HG03097 (cell line): ENCODE measurements at regions not wholly inside any gene's neighbourhood (a gene's known extent, or its start where the extent isn't known, plus 50 kb on each side); places are given as distances from the start of the nearest gene placed in this dataset.
"Not testable (repeated sequence)": the region's sequence is repeated elsewhere in the genome, so short reads cannot be mapped to it uniquely, and the experiment has no call there.

Experiments
- ATAC-seq: cut with Tn5 transposase; IDR thresholded peaks from one replicate; pipeline ENCODE4 v1.9.1; 2021; ENCODE audit not compliant: unreplicated experiment, low FRiP score

DNA sequence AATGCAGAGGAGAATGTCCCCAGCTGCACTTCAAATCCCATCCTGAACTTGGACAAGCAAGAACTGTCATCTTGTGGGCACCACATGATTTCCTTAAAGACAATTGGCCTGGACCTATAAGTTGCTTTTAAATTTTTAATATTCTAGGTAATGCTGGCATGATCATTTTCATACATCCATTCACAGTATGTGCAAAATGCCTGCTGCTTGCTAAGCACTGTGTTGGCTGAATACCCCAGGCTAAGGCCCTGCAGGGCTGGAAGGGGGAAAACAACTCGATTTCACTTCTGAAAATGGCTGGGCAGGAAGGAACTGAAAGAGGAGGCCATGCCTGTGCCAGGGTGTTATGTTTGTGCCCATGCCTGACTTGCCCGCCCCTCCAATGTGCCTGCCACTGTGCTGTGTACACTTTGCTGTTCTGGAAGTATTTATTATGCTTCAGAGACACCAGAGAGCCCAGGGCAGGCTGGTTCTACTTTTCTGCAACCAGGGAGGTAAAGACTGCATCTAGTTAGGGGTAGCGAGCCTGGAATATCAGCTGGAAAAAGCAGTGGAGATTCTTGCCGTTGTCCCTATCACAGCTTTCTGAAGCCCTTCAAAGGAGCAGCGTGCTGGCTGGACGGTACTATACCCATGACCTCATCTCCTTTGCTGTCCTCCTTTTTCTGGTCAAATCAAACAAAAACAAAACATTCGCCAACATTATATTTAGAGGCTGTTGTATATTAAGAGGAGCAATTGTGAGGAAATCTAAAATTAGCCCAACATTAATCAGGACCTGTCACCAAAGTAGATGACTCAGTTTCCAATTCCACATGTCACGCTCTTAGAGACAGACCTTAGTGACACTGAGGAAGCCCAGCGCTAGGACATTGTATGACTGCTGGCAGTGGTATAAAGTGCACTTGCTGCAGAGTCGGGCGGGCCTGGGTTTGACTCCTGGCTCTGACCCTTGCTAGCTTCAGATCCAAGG is 158.1 kb downstream of the DDX1 start:
- ATAC-seq: no peak

DNA sequence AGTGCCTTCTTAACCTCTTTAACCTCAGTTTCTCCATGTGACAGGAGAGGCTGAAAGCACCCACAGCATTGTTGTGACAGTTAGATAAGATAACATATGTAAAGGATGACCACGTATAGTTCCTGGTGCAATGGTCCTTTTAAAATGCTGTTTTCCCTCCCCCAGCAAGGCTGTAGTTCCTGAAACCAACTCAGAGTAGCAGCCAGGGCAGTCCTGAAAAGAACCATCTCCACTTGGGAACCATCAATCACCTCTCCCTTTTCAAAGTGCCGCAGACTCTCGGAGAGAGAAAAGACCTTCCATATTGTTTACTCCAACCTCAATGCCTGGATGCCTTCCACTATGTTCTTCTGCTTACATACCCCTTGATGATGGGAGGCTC is 158.8 kb downstream of the DDX1 start:
- ATAC-seq: no peak

DNA sequence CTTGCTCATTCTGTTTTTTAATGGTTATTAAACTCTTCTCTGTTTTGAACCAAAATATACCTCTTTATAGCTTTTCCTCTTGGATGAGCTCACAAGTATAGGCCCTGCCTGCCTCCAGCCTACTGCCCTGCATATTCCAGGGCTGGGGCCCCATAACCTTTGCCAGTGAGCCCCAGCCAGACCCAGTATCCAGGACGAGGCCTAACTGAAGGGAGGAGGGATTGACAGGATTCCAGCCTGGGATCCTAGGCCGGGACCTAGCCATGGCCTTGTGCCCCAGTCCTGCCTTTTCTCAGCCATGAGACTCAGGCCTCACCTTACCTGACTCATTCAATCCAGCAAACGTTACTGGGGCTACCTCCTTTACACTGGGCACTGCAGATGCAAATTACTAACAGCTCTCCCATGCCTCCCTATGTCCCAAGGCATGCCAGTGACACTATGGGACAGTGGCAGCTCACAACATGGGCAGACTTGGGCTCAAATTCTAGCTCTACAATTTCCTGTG is 159.2 kb downstream of the DDX1 start:
- ATAC-seq: no peak

DNA sequence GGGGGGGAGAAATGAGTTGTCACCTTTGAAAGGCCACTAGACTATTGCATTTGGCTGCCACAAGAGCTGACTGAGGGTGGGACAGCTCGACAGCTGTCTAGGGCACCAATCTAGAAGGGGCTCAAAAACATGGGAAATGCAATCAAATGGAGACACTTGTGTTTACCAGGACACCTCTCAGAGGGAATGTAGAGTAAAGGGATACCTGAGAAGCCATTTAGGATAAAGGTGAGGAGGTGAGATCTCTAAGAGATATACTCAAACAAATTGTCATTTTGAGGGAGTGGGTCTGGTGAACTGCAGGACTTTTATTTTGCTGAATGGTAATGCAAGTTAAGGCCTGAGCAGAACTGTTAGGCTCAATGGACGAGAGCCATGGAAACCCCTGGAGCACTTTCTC is 159.8 kb downstream of the DDX1 start:
- ATAC-seq: no peak

DNA sequence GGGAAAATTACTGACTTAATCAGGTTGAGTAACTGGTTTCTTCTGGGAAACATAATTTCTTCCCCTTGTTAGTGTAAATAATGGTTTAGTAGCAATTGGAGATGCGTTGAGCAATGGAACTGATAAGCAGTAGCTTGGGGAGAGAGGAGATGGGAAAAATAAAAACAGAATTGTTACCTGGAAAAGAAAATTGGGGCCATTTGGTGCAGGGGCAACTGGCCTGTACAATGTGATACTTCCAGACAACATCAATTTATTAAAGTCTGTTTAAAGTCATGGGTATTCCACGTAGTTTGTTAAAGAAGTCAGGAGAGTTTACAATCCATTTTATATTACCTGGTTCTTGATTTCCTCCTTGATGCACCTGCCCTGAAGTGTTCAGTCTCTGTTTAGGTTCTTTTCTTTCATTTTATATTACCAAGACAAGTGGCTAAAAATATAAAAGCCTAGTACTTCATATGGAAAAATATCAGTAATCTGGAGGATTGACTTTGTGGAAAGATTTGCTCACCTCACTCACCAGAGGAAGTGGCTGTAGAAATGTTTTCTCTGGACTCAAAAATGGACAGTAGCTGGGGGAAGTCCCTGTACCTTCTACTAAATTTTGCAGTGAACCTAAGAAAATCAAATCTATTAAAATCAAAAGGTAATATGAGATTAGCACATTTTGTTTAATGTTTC is 161.0 kb downstream of the DDX1 start:
- ATAC-seq: no peak

DNA sequence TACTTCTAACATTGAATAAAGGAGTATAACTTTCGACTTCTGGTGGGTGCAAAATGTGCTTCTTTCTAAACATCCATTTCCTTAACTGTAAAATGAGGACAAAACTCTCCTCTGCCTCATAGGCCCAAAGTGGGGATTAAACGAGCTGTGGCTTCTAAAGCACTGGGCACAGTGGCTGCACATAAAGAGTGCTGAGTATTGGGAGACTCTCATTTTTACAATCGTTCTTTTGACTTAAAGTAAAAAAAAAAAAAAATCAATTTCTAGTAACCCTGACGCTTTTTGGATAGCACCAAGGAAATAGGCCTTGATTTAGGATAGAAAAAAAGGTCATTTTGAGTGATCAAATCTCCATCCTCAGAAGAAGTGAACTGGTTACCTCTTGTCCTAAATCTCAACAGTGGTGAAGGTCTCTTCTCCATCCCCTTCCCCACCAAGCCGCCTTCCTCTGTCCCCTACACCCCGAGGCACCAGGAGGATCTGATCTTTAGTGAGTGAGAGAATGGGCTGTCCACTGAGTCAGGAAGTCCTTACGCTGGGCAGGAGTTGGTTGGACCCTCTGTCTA is 161.6 kb downstream of the DDX1 start:
- ATAC-seq: no peak

DNA sequence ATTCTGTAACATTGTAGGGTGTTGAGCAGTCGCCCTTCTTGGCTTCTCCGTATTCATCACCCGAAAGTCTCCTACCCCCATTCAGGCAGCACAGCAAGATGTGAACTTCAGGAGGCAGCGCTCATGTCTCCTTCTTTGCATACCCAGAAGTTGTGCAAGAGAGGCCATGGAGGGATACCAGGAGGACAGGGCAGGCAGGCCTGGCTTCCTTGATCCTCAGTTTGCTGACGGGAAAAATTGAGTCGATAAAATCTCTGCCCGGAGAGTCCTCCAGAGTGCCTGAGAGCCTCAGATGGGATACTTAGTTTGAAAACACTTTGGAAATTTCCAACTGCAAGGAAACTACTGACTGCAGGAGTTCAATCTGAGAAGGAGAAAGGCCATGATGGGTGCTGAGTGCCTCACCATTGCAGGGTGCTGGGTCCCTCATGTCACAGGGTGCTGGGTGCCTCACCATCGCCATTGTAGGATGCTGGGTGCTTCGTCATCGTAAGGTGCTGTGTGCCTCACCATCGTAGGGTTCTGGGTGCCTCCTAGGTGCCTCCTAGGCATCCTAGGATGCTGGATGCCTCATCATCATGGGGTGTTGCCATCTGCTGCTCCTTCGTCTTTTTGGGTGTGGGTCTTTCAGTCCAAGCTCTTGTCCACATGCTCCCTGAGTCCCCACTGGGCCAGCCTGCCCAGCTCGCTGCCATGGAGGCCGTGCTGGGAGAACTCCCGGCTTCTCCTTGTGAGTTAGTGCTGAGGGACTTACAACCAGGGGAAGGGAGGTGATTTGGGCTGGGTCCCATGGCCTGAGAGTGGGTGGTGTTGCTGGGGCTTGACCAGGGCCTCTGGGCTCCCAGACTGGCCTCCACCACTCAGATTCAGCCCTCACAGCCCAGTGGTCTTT is 162.4 kb downstream of the DDX1 start:
- ATAC-seq: no peak

DNA sequence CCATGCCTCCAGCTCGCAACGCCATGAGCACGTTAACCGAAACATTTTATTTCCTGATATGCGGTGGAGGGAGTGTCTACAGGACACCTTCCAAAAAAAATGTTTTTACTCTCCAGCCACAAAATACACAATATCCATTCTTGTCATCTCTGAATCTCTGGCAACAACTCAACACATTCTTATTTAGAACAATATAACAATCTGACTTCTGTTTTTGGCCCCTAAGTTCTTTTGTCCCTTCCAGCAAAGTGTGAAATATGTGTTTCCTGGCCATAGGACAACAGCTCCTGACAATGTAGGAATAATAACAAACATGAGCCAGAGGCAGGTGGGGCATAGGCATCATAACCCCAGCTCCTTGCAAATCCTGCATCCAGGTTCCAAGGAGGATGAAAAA is 163.0 kb downstream of the DDX1 start:
- ATAC-seq: no peak

DNA sequence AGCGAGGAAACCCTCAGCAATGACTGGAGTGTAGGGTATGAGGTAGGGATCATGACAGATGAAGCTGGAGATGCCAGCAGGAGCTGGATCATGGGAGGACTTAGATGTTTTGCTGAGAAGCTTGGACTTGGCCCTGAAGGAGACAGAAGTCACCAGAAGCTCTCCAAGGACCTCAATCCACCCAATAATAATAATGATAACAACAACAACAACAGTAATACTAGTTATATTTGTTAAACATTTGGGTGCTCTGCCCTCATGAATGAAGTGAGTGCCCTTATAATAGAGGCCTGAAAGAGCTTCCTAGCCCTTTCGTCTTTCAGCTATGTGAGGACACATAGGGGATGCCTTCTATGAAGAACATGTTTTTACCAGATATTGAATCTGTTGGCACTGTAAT is 163.9 kb downstream of the DDX1 start:
- no peak for ATAC-seq

DNA sequence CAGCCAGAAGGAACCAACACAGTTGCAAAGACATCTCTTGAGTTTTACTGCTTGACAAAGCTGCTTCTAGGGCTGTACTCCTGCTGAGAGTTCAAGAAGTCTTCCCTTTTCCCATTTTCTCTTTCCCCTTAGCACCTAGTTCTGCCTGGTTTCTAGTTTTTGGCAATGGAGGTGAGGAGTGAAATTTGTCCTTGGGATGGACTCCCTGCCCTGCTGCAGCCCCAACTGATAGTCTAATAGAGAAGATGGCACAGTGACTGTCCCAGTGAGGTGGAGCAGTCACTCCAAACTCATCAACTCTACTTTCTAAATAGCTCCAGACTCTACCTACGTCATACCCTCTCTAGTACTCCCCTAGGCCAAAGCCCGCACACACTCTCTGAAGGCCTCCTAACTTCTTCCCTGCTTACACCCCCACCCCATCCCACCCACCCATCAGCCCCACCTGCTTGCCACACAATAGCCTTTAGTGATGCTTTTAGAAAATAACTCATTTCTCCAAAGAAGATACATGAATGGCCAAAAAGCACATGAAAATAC is 164.4 kb downstream of the DDX1 start:
- ATAC-seq: no peak

DNA sequence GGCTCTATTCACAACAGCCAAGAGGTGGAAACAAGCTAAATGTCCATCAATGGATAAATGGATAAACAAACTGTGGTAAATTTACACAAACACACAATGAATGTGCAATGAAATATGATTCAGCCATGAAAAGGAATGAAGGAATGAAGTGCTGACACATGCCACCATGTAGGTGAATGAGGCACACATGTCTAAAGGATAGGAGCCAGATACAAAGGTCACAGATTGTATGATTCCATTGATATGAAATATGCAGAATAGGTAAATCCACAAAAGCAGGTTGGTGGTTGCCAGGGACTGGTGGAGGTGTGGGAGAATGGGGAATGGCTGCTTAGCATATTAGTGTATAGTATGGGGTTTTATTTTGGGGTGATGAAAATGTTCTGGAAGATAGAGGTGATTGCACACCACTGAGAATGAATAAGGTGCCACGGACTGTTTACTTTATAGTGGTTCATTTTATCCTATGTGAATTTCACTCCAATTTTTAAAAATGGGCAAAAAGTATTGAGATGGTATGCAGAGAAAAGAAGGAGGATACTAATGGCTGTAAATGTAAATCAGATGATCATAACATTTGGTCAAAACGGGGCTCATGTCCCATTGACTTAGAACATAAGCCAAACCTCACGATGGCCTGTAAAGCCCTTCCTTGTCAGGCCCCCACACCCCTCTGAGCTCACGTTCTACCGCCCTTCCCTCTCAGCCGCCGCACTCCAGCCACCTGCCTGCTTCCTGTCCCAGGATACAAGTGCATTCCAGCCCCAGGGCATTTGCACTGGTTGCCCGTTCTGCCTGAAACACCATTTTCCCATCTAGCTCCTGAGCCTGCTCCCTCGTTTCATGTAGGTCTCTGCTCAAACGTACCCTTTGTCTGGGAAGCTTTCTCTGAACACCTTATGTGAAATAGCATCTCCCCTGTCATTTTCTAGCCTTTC is 165.5 kb downstream of the DDX1 start:
- no peak for ATAC-seq

DNA sequence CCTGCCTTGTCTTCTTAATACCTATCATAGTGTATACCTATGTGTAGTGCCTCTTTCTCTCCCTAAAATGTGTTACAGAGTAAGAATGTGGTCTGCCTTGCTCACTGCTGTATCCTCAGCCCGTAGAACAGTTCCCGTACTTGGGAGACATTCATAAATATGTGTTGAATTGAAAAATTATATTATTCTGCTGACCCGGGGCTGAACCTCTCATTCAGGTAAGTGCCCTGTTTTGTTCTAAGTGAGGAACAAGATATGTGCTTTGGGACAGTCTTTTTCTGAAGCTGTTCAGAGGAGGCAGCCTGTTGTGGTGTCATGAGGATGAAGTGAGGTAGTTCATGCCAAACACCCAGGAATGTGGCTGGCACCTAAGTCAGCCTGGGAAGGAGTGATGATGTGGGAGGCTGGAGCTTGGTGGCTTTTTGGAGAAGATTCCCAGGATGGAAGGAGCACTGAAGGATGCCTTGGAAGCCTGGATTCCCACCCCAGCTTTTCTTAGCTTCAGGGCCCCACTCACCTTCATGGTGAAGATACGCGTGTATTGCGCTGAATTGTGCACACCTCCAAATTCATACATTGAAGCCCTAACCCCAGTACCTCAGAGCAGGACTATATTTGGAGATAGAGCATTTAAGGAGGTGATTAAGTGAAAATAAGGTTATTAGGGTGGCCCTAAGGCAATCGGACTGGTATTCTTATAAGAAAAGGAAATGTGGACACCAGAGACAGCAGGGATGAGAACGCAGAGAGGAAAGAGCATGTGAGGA is 166.3 kb downstream of the DDX1 start:
- no peak for ATAC-seq

DNA sequence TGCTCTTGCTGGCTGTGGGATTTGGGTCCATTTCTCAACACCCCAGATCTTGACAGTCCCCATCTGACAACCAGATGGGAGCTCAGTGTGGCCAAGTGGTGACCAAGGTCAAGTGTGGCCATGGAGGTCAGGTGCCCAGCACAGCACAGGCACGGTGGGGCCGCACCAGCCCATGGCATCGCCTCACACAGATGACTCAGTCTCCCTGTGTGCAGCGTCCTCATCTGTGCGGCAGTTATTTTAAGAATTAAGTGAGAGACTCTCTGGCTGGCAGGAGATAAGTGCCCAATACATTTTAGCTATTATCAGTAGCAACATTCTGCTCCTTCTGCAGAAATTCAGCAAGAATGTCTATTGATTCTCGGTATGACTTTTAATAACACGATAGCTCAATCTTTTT is 167.2 kb downstream of the DDX1 start:
- ATAC-seq: no peak

DNA sequence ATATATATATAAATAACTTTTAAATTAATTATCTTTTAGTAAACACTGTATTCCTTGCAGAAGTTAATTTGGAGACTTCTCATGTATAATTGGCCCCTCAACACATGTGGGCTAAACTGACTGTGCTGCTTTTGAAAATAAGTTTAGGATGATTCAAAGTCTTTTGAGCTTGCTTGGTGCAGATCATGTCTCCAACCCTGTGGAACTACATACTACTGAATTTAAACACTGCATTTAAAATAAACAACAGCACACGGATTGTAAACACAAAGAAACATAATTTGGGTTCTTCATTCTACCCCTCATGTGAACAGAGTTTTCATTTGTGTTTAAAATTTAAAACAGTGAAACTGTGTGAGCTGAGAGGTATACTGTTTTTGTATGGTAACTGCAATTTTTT is 167.7 kb downstream of the DDX1 start:
- ATAC-seq: no peak

DNA sequence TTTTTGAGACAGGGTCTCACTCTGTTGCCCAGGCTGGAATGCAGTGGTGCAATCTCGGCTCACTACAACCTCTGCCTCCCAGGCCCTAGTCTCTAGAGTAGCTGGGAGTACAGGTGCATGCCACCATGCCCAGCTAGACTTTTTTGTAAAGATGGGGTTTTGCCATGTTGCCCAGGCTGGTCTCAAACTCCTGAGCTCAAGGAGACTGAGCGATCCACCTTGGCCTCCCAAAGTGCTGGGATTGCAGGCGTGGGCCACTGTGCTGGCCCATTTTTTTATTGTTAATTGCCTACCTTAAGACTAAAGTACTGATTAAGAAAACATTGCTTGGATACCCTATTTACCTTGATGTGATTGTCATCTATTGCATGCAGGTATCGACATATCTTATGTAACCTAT is 168.1 kb downstream of the DDX1 start:
- not testable (repeated sequence) for ATAC-seq

DNA sequence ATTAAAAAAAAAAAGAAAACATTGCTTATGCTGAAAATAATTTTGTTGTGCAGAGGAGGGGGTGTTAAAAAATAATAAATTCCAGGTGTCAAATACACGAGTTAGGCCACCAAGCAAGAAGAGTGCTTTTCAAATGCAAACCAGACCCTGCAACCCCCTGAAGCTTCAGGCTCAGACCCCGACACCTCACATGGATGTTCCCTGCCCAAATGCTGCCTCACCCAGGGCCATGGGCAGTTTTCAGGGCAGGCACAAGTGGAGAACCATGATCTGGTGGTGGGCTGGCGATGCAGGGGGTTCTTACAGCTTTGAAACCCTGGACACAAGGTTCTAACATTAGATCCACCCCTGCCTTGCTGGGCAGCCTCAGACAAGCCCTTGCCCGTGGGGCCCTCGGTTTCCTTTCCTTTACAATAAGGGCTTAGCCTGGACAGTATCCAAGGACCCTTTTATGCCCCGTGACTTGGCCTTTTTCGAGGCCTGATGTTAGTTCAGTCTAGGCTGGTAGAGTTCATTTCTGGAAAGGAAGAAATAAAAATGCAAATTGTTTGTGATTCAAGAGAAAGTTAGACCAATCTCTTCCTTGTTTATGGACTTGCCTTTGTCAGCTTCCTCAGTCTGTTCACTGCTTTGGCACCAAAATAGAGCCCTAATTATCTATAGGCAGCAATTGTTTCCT is 168.7 kb downstream of the DDX1 start:
- no peak for ATAC-seq

DNA sequence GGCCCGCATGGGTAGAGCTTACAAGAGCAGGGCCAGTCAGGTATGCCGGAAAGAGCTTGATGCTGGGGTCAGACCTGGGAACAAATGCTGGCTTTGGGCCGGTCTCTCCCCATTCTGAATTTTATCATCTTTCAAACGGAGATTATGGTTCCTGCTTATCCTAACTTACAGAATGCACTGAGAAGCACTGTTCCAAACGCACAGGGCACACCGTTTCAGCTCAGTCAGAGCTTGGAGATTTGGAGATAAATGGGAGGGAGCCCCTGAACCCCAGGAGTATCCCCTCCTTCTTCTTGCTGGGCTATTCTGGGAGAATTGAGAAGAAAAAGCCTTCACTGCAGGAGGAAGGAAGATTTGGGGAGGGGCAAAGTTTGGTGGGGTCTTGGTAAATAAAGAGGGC is 169.4 kb downstream of the DDX1 start:
- no peak for ATAC-seq

DNA sequence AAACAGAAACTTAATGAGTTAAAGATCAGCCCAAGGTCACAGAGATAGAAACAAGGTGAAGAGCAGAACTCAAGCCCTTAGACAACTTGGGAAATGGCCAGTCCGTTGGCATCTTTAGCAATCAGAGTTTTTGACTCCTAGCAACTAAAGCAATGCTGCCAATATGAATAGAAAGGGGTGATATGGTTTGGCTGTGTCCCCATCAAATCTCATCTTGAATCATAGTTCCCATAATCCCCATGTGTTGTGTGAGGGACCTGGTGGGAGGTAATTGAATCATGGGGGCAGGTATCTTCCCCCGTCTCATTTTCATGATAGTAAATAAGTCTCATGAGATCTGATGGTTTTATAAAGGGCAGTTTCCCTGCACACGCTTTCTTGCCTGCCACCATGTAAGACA is 170.2 kb downstream of the DDX1 start:
- ATAC-seq: no peak
